Neural progenitor cell (in vitro differentiated cells): ENCODE measurements at regions not wholly inside any gene's neighbourhood (a gene's known extent, or its start where the extent isn't known, plus 50 kb on each side); places are given as distances from the start of the nearest gene placed in this dataset.

Experiments
- EZH2 ChIP-seq: fragments of 200-600 bp; sonication (generic); IDR thresholded peaks from 2 replicates; pipeline ENCODE4 v1.6.1; 2017; ENCODE audit warnings: antibody characterized with exemption, mild to moderate bottlenecking, moderate library complexity
- EZH2phosphoT487 ChIP-seq: fragments of 200-600 bp; sonication (generic); IDR thresholded peaks from 2 replicates; pipeline ENCODE4 v1.6.1; 2017; ENCODE audit warnings: antibody characterized with exemption
- TF ChIP-seq, protein P1 (sequence below): fragments of 200-600 bp; sonication (generic); IDR thresholded peaks from 2 replicates; pipeline ENCODE4 v1.5.1; 2017; ENCODE audit warnings: antibody characterized with exemption, mild to moderate bottlenecking

DNA sequence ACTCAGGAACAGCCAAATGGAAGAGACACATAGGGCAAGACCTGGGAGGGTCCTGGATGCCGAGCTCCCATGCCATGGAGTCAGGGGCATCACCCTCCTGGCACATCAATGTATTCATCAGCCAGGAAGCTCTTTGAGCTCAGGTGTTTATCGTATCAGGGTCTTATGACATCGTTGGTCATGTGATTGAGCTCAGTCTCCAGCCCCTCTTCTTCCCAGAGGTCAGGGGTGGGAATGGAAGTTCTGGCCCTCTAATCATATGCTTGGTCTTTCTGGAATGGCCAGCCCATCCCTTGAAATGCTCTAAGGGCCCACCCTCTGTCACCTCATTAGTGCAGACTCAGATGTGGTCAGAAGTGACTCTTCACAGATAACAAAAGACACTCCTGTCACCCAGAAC is 52.4 kb upstream of the TULP4 start:
- TF ChIP-seq, protein P1, sequence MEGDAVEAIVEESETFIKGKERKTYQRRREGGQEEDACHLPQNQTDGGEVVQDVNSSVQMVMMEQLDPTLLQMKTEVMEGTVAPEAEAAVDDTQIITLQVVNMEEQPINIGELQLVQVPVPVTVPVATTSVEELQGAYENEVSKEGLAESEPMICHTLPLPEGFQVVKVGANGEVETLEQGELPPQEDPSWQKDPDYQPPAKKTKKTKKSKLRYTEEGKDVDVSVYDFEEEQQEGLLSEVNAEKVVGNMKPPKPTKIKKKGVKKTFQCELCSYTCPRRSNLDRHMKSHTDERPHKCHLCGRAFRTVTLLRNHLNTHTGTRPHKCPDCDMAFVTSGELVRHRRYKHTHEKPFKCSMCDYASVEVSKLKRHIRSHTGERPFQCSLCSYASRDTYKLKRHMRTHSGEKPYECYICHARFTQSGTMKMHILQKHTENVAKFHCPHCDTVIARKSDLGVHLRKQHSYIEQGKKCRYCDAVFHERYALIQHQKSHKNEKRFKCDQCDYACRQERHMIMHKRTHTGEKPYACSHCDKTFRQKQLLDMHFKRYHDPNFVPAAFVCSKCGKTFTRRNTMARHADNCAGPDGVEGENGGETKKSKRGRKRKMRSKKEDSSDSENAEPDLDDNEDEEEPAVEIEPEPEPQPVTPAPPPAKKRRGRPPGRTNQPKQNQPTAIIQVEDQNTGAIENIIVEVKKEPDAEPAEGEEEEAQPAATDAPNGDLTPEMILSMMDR, result no peak
- TF ChIP-seq EZH2 (no peak), EZH2phosphoT487 (no peak)
